Neural progenitor cell (in vitro differentiated cells): ENCODE measurements at regions not wholly inside any gene's neighbourhood (a gene's known extent, or its start where the extent isn't known, plus 50 kb on each side); places are given as distances from the start of the nearest gene placed in this dataset.

Experiments used
- DNase-seq: peaks from one replicate; pipeline ENCODE4 v3.0.0-alpha.2; 2016; ENCODE audit warnings: low spot score
- H2AFZ ChIP-seq: fragments of 200-600 bp; sonication (generic); replicated peaks from 2 replicates; pipeline ENCODE4 v1.6.1; 2016; ENCODE audit warnings: antibody characterized with exemption
- H3F3A ChIP-seq: fragments of 200-600 bp; sonication (generic); 2 replicates; pipeline ENCODE4 v1.6.1; 2016; ENCODE audit warnings: antibody characterized with exemption, low read depth
- H3K27ac ChIP-seq: fragments of 200-600 bp; sonication (generic); 2 replicates; pipeline ENCODE4 v1.5.1; 2016; ENCODE audit warnings: mild to moderate bottlenecking
- H3K27me3 ChIP-seq: fragments of 200-600 bp; sonication (generic); 2 replicates; pipeline ENCODE4 v1.6.1; 2016; ENCODE audit warnings: mild to moderate bottlenecking, moderate library complexity
- H3K36me3 ChIP-seq: fragments of 200-600 bp; sonication (generic); 2 replicates; pipeline ENCODE4 v1.5.1; 2016
- H3K4me1 ChIP-seq: fragments of 200-600 bp; sonication (generic); 2 replicates; pipeline ENCODE4 v1.6.1; 2016; ENCODE audit warnings: mixed run types
- H3K4me2 ChIP-seq: fragments of 200-600 bp; sonication (generic); 2 replicates; pipeline ENCODE4 v1.6.1; 2016
- H3K4me3 ChIP-seq: fragments of 200-600 bp; sonication (generic); 2 replicates; pipeline ENCODE4 v1.5.1; 2016
- H3K79me2 ChIP-seq: fragments of 200-600 bp; sonication (generic); 2 replicates; pipeline ENCODE4 v1.6.1; 2016; ENCODE audit warnings: low read depth
- H3K9ac ChIP-seq: fragments of 200-600 bp; sonication (generic); 2 replicates; pipeline ENCODE4 v1.6.1; 2016
- H3K9me3 ChIP-seq: fragments of 200-600 bp; sonication (generic); 2 replicates; pipeline ENCODE4 v1.5.1; 2016; ENCODE audit warnings: low read depth
- H4K20me1 ChIP-seq: fragments of 200-600 bp; sonication (generic); 2 replicates; pipeline ENCODE4 v1.6.1; 2016; ENCODE audit warnings: low read depth
- H3K27ac Mint-ChIP-seq: 3 replicates; pipeline ENCODE4 v1.8.0; 2021; ENCODE audit warnings: mixed read lengths
- H3K27me3 Mint-ChIP-seq: 2 replicates; pipeline ENCODE4 v1.8.0; 2022; ENCODE audit warnings: low read depth, mild to moderate bottlenecking, inconsistent platforms, moderate library complexity, mixed read lengths; ENCODE audit not compliant: insufficient read depth
- H3K36me3 Mint-ChIP-seq: 3 replicates; pipeline ENCODE4 v1.8.0; 2021; ENCODE audit warnings: mixed read lengths
- H3K4me1 Mint-ChIP-seq: 3 replicates; pipeline ENCODE4 v1.8.0; 2021; ENCODE audit warnings: mixed read lengths
- H3K4me3 Mint-ChIP-seq: 3 replicates; pipeline ENCODE4 v1.8.0; 2021; ENCODE audit warnings: mild to moderate bottlenecking, moderate library complexity, mixed read lengths
- H3K9me3 Mint-ChIP-seq: 3 replicates; pipeline ENCODE4 v1.8.0; 2020; ENCODE audit warnings: mixed read lengths
- CTCF ChIP-seq: fragments of 200-600 bp; sonication (generic); IDR thresholded peaks from 2 replicates; pipeline ENCODE4 v1.5.1; 2017; ENCODE audit warnings: antibody characterized with exemption, mild to moderate bottlenecking
- EZH2 ChIP-seq: fragments of 200-600 bp; sonication (generic); IDR thresholded peaks from 2 replicates; pipeline ENCODE4 v1.6.1; 2017; ENCODE audit warnings: antibody characterized with exemption, mild to moderate bottlenecking, moderate library complexity
- EZH2phosphoT487 ChIP-seq: fragments of 200-600 bp; sonication (generic); IDR thresholded peaks from 2 replicates; pipeline ENCODE4 v1.6.1; 2017; ENCODE audit warnings: antibody characterized with exemption

- Histone ChIP-seq H3K4me1 (peaks cover 10% of the 10 kb centered on the region), H3F3A (no peaks in the 10 kb centered on the region), H3K9ac (no peak overlapping the region), H2AFZ (no peak overlapping the region), H3K36me3 (no peaks in the 10 kb centered on the region), H3K4me3 (no peak overlapping the region), H3K27me3 (no peaks in the 10 kb centered on the region), H3K79me2 (no peaks in the 10 kb centered on the region), H4K20me1 (no peaks in the 10 kb centered on the region), H3K27ac (no peak overlapping the region), H3K4me2 (peak overlapping the region; percentile 15), H3K9me3 (no peaks in the 10 kb centered on the region)
- Mint-ChIP-seq H3K36me3 (peaks cover 6% of the 10 kb centered on the region), H3K27me3 (peaks cover 8% of the 10 kb centered on the region), H3K9me3 (peaks cover 24% of the 10 kb centered on the region), H3K27ac (no peak overlapping the region), H3K4me3 (peak overlapping the region; percentile 26), H3K4me1 (peaks cover 24% of the 10 kb centered on the region)
- DNase-seq = no peak
- TF ChIP-seq EZH2phosphoT487 = no peak
- TF ChIP-seq EZH2 = no peak
- no peak for TF ChIP-seq CTCF
Measured at GRCh38 chr11:31967404-31968130, 123.3 kb upstream of the RCN1 start.

GRCh38 chr11:31966846-31967245 lies 124.0 kb upstream of the RCN1 start:
- peak overlapping the region; percentile 41 for H3K4me3 Mint-ChIP-seq
- Histone ChIP-seq H4K20me1 (no peaks in the 10 kb centered on the region), H3K4me3 (no peak overlapping the region), H3K79me2 (no peaks in the 10 kb centered on the region), H3K9ac (no peak overlapping the region), H2AFZ (peak overlapping the region; percentile 18), H3F3A (no peaks in the 10 kb centered on the region), H3K9me3 (no peaks in the 10 kb centered on the region), H3K27me3 (no peaks in the 10 kb centered on the region), H3K36me3 (no peaks in the 10 kb centered on the region), H3K4me2 (no peak overlapping the region), H3K4me1 (peaks cover 10% of the 10 kb centered on the region), H3K27ac (no peak overlapping the region)
- peaks cover 6% of the 10 kb centered on the region for H3K36me3 Mint-ChIP-seq
- H3K27me3 Mint-ChIP-seq = peaks cover 8% of the 10 kb centered on the region
- no peak for TF ChIP-seq EZH2
- TF ChIP-seq EZH2phosphoT487 = no peak
- TF ChIP-seq CTCF = no peak
- peaks cover 18% of the 10 kb centered on the region for H3K9me3 Mint-ChIP-seq
- H3K27ac Mint-ChIP-seq = peak overlapping the region; percentile 79
- DNase-seq = no peak
- peaks cover 24% of the 10 kb centered on the region for H3K4me1 Mint-ChIP-seq

- no peaks in the 10 kb centered on the region for H3K36me3 ChIP-seq
- Mint-ChIP-seq H3K4me1 (peaks cover 27% of the 10 kb centered on the region), H3K27me3 (peaks cover 2% of the 10 kb centered on the region), H3K36me3 (no peaks in the 10 kb centered on the region), H3K27ac (no peak overlapping the region), H3K9me3 (peaks cover 4% of the 10 kb centered on the region), H3K4me3 (no peak overlapping the region)
- no peak overlapping the region for H3K4me3 ChIP-seq
- H3K79me2 ChIP-seq = no peaks in the 10 kb centered on the region
- no peak overlapping the region for H3K27ac ChIP-seq
- no peaks in the 10 kb centered on the region for H4K20me1 ChIP-seq
- H3K4me2 ChIP-seq = no peak overlapping the region
- no peak for DNase-seq
- no peaks in the 10 kb centered on the region for H3K27me3 ChIP-seq
- H2AFZ ChIP-seq = no peak overlapping the region
- H3F3A ChIP-seq = no peaks in the 10 kb centered on the region
- H3K9ac ChIP-seq = no peak overlapping the region
- peaks cover 10% of the 10 kb centered on the region for H3K4me1 ChIP-seq
- TF ChIP-seq EZH2 = no peak
- TF ChIP-seq CTCF = no peak
- TF ChIP-seq EZH2phosphoT487 = no peak
- H3K9me3 ChIP-seq = no peaks in the 10 kb centered on the region
Measured at GRCh38 chr11:31964181-31964580, 126.7 kb upstream of the RCN1 start.
